Sigmoid colon (tissue), 6 donors: ENCODE measurements at regions not wholly inside any gene's neighbourhood (a gene's known extent, or its start where the extent isn't known, plus 50 kb on each side); places are given as distances from the start of the nearest gene placed in this dataset.

Experiments used
- DNase-seq: peaks from one replicate; pipeline ENCODE4 v3.0.0-alpha.2; 2019
- H3K27ac ChIP-seq, 4 donors: fragments of 200-600 bp; sonication (generic); one replicate each; pipeline ENCODE4 v1.5.1; 2016 to 2019; ENCODE audit warnings: mild to moderate bottlenecking in 1 of 4
- H3K27me3 ChIP-seq, 3 donors: fragments of 200-600 bp; sonication (generic); one replicate each; pipeline ENCODE4 v1.5.1; 2019; ENCODE audit warnings: mild to moderate bottlenecking in 1 of 3
- H3K36me3 ChIP-seq, 4 donors: fragments of 200-600 bp; sonication (generic); one replicate each; pipeline ENCODE4 v1.5.1; 2016 to 2019
- H3K4me1 ChIP-seq, 4 donors: fragments of 200-600 bp; sonication (generic); one replicate each; pipeline ENCODE4 v1.5.1; 2017 to 2019
- H3K4me3 ChIP-seq, 4 donors: fragments of 200-600 bp; sonication (generic); one replicate each; pipeline ENCODE4 v1.5.1; 2017 to 2019; ENCODE audit warnings: mild to moderate bottlenecking in 2 of 4, moderate library complexity in 1 of 4
- H3K9me3 ChIP-seq, 4 donors: fragments of 200-600 bp in 3 of 4; sonication (generic) in 3 of 4; one replicate each; pipeline versions ENCODE4 v1.5.1 to v1.6.1; 2013 to 2019
- CTCF ChIP-seq, 4 experiments: fragments of 450-650 bp in 3 of 4; fragments of 200-600 bp in 1 of 4; IDR thresholded peaks; one replicate each; pipeline ENCODE4 v1.5.1; 2016 to 2019; ENCODE audit warnings: antibody characterized with exemption in 4 of 4, mild to moderate bottlenecking in 3 of 4, moderate library complexity in 2 of 4
- EP300 ChIP-seq, 4 donors: sonication (generic); formaldehyde crosslinking; IDR thresholded peaks; one replicate each; pipeline ENCODE4 v1.6.1; 2017; ENCODE audit warnings: antibody characterized with exemption in 4 of 4
- POLR2A ChIP-seq, 2 donors: fragments of 450-650 bp; IDR thresholded peaks; one replicate each; pipeline ENCODE4 v1.6.1; 2016; ENCODE audit warnings: antibody characterized with exemption in 2 of 2, mild to moderate bottlenecking in 2 of 2, moderate library complexity in 2 of 2
- POLR2AphosphoS5 ChIP-seq, 4 donors: sonication (generic); formaldehyde crosslinking; IDR thresholded peaks; one replicate each; pipeline ENCODE4 v1.6.1; 2017; ENCODE audit warnings: antibody characterized with exemption in 4 of 4
- WGBS, 2 donors: extraction: QIAGEN DNeasy Blood & Tissue Kit; methylation state at CpG; one replicate each; pipeline ENCODE4 v1.1.7; 2013; 5-methylcytosine and 5-hydroxymethylcytosine counted together
- intact Hi-C: fragments of 100-400 bp; cut with DNase I; formaldehyde crosslinking; loops from one replicate; pipeline ENCODE4 v1.15.1; 2023
- donor health status: healthy with polysubstance abuse.
- donor health status: healthy.

DNA sequence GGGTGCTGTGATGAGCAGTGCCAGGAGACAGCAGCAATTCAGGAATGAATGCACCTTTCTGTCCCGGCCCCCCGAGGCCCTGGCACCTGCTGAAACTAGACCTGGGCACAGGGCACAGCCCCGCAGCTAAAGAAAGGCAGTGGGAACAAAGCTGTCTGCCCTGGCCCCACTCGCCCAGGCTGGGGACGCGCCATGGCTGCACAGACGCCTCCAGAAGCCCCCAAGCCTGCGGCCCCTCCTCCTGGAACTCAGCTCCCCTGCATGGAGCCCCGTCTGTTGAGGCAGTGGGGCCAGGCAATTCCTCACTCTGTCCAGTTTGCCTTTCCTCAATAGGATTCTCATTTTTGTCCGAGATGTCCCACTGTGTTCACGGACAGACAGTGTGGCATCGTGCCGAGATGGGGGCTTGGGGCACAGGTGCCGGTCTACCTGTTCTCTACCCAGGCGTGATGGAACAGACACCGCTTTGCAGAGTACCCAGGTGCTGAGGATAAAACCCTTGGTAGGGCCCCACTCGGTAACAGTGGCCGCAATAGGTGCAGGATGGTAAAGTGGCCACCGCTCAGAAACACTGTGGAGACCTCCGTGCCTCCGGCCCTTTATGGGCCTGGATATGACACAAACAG lies 146.5 kb upstream of the SOX1 start:
- DNase-seq = no peak
- H3K27me3 ChIP-seq = peaks cover 0 to 47% (median 0%) of the 10 kb centered on the region in 3 donors

GRCh38 chr13:111920932-111921705 lies 145.8 kb upstream of the SOX1 start:
- no peak for TF ChIP-seq POLR2AphosphoS5 (IDR thresholded peaks at IDR 0.05)
- TF ChIP-seq CTCF (IDR thresholded peaks at IDR 0.05) = no peak
- no peak for TF ChIP-seq EP300 (IDR thresholded peaks at IDR 0.05)
- TF ChIP-seq POLR2A (IDR thresholded peaks at IDR 0.05) = no peak
- no peak for DNase-seq
- H3K27me3 ChIP-seq = peaks cover 0 to 47% (median 0%) of the 10 kb centered on the region in 3 donors
- no peak overlapping the region for H3K27ac ChIP-seq
- no peaks in the 10 kb centered on the region for H3K36me3 ChIP-seq
- H3K4me1 ChIP-seq = no peaks in the 10 kb centered on the region
- intact Hi-C loops = no loop called here
- no peak overlapping the region for H3K4me3 ChIP-seq
- H3K9me3 ChIP-seq = no peaks in the 10 kb centered on the region
- WGBS, 2 donors = 42 to 48% methylated on average over 30 of the region's 30 CpGs

More for the DNA sequence above, 146.5 kb upstream of the SOX1 start:
- H3K4me3 ChIP-seq = no peak overlapping the region
- H3K36me3 ChIP-seq = no peaks in the 10 kb centered on the region
- H3K4me1 ChIP-seq = no peaks in the 10 kb centered on the region
- WGBS, 2 donors = 79 to 80% methylated on average over 21 of the region's 21 CpGs
- H3K9me3 ChIP-seq = no peaks in the 10 kb centered on the region
- H3K27ac ChIP-seq = no peak overlapping the region
- TF ChIP-seq POLR2A (IDR thresholded peaks at IDR 0.05) (no peak), EP300 (IDR thresholded peaks at IDR 0.05) (no peak), POLR2AphosphoS5 (IDR thresholded peaks at IDR 0.05) (no peak), CTCF (IDR thresholded peaks at IDR 0.05) (no peak)
- intact Hi-C loops = no loop called here

GRCh38 chr13:111922086-111922485 lies 144.9 kb upstream of the SOX1 start:
- intact Hi-C loops = no loop called here
- H3K27me3 ChIP-seq = peaks cover 0 to 53% (median 0%) of the 10 kb centered on the region in 3 donors
- H3K4me1 ChIP-seq = no peaks in the 10 kb centered on the region

GRCh38 chr13:111923439-111923838 lies 143.5 kb upstream of the SOX1 start:
- Histone ChIP-seq H3K9me3 (no peaks in the 10 kb centered on the region), H3K36me3 (no peaks in the 10 kb centered on the region), H3K4me3 (no peak overlapping the region), H3K27me3 (peaks cover 0 to 45% (median 0%) of the 10 kb centered on the region in 3 donors), H3K4me1 (no peaks in the 10 kb centered on the region), H3K27ac (no peak overlapping the region)
- WGBS, 2 donors = 76 to 82% methylated on average over 5 of the region's 5 CpGs
- intact Hi-C loops = no loop called here
- TF ChIP-seq POLR2AphosphoS5 (IDR thresholded peaks at IDR 0.05) (no peak), EP300 (IDR thresholded peaks at IDR 0.05) (no peak), CTCF (IDR thresholded peaks at IDR 0.05) (no peak), POLR2A (IDR thresholded peaks at IDR 0.05) (no peak)
- DNase-seq = no peak

More at GRCh38 chr13:111922086-111922485, 144.9 kb upstream of the SOX1 start:
- no peak overlapping the region for H3K27ac ChIP-seq
- H3K9me3 ChIP-seq = no peaks in the 10 kb centered on the region
- DNase-seq = no peak
- H3K4me3 ChIP-seq = no peak overlapping the region
- TF ChIP-seq POLR2A (IDR thresholded peaks at IDR 0.05) (no peak), POLR2AphosphoS5 (IDR thresholded peaks at IDR 0.05) (no peak)
- 70 to 87% methylated on average over 10 of the region's 10 CpGs for WGBS, 2 donors
- H3K36me3 ChIP-seq = no peaks in the 10 kb centered on the region

DNA sequence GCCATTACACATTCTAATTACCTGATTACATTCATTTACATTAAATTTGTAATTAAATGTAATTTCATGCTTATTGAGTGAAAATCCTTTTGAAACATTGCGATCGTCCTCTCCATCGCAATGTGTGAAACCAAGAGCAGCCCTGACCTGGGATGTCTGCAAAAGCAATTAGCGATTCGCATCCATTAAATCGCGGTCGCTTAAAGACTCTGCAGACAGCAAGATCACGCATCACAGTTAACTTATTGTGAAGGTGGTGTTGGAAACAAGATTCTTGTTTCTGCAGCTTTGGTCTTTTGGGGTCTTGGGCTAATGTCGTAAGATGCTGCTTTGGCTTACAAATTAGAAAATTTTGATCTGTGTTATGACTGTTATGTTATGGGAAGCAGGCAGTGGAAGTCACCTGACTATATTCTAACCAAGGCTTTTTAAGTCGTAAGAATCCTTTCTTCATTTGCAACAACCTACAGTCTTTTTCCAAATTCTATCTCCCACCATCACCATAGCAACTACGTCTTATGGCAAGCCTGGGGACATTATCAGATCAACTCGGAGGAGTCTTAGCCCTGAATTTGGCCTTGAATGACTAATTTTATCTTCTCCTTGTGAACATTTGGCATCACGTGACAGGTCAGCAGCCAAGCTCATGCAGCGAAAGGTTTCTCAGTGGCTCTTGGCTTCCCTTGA lies 142.8 kb upstream of the SOX1 start:
- intact Hi-C loops = no loop called here
- TF ChIP-seq POLR2AphosphoS5 (IDR thresholded peaks at IDR 0.05) (no peak), POLR2A (IDR thresholded peaks at IDR 0.05) (no peak), EP300 (IDR thresholded peaks at IDR 0.05) (no peak)
- WGBS, 2 donors = 88% methylated on average over 15 of the region's 15 CpGs
- no peak overlapping the region for H3K27ac ChIP-seq
- no peaks in the 10 kb centered on the region for H3K36me3 ChIP-seq
- H3K27me3 ChIP-seq = peaks cover 0 to 44% (median 0%) of the 10 kb centered on the region in 3 donors
- no peaks in the 10 kb centered on the region for H3K4me1 ChIP-seq
- H3K9me3 ChIP-seq = no peaks in the 10 kb centered on the region
- no peak overlapping the region for H3K4me3 ChIP-seq
- DNase-seq = no peak
